Mesothelial cell of epicardium (in vitro differentiated cells): ENCODE measurements at regions not wholly inside any gene's neighbourhood (a gene's known extent, or its start where the extent isn't known, plus 50 kb on each side); places are given as distances from the start of the nearest gene placed in this dataset.
"Not testable (repeated sequence)": the region's sequence is repeated elsewhere in the genome, so short reads cannot be mapped to it uniquely, and the experiment has no call there.

Experiments
- DNase-seq, 2 experiments: peaks; one replicate each; pipeline ENCODE4 v3.0.0; 2021; ENCODE audit warnings: low spot score in 2 of 2; ENCODE audit not compliant: unreplicated experiment in 2 of 2
- H3K27ac Mint-ChIP-seq: 2 replicates; pipeline ENCODE4 v1.8.0; 2021; ENCODE audit warnings: mixed read lengths
- H3K27me3 Mint-ChIP-seq: 2 replicates; pipeline ENCODE4 v1.8.0; 2021; ENCODE audit warnings: low read depth, mixed read lengths
- H3K36me3 Mint-ChIP-seq: 2 replicates; pipeline ENCODE4 v1.8.0; 2021; ENCODE audit warnings: mixed read lengths
- H3K4me1 Mint-ChIP-seq: 2 replicates; pipeline ENCODE4 v1.8.0; 2021; ENCODE audit warnings: mixed read lengths
- H3K4me3 Mint-ChIP-seq: 2 replicates; pipeline ENCODE4 v1.8.0; 2021; ENCODE audit warnings: mild to moderate bottlenecking, moderate library complexity, mixed read lengths
- H3K9me3 Mint-ChIP-seq: 2 replicates; pipeline ENCODE4 v1.8.0; 2021; ENCODE audit warnings: mixed read lengths
- TF ChIP-seq, protein P1 (sequence below): fragments of 200-600 bp; sonication (generic); IDR thresholded peaks from one replicate; pipeline ENCODE4 v1.5.0; 2021; ENCODE audit warnings: antibody characterized with exemption; ENCODE audit not compliant: unreplicated experiment

- H3K9me3 Mint-ChIP-seq = peaks cover 9% of the 10 kb centered on the region
Measured at GRCh38 chrX:40389555-40389954, 191.2 kb upstream of the ATP6AP2 start.

DNA sequence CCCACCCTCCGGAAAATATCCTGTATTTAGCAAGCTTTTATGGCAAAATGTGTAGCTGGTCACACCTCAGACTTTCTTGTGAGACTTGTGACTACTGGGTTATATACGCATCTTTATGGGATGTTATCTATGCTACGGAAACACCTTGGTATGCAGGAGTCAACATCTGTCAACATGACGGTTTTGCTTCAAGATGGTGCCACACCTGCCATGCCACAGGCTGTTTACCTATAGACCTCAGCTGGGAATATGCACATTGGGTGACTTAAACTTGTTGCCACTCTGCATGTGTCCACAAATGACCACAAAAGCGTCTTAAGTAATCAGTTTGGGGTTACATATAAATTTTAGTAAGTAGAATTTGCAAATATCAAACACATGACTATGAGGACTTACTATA lies 192.3 kb upstream of the ATP6AP2 start:
- Mint-ChIP-seq H3K27me3 (no peaks in the 10 kb centered on the region), H3K4me3 (no peak overlapping the region), H3K4me1 (peaks cover 2% of the 10 kb centered on the region), H3K27ac (no peak overlapping the region), H3K36me3 (no peaks in the 10 kb centered on the region), H3K9me3 (peaks cover 9% of the 10 kb centered on the region)
- TF ChIP-seq, protein P1, sequence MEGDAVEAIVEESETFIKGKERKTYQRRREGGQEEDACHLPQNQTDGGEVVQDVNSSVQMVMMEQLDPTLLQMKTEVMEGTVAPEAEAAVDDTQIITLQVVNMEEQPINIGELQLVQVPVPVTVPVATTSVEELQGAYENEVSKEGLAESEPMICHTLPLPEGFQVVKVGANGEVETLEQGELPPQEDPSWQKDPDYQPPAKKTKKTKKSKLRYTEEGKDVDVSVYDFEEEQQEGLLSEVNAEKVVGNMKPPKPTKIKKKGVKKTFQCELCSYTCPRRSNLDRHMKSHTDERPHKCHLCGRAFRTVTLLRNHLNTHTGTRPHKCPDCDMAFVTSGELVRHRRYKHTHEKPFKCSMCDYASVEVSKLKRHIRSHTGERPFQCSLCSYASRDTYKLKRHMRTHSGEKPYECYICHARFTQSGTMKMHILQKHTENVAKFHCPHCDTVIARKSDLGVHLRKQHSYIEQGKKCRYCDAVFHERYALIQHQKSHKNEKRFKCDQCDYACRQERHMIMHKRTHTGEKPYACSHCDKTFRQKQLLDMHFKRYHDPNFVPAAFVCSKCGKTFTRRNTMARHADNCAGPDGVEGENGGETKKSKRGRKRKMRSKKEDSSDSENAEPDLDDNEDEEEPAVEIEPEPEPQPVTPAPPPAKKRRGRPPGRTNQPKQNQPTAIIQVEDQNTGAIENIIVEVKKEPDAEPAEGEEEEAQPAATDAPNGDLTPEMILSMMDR = no peak
- DNase-seq = no peak

More at GRCh38 chrX:40389555-40389954, 191.2 kb upstream of the ATP6AP2 start:
- TF ChIP-seq, protein P1 = no peak
- H3K4me1 Mint-ChIP-seq = peaks cover 2% of the 10 kb centered on the region
- H3K36me3 Mint-ChIP-seq = no peaks in the 10 kb centered on the region
- H3K4me3 Mint-ChIP-seq = no peak overlapping the region
- no peak overlapping the region for H3K27ac Mint-ChIP-seq
- H3K27me3 Mint-ChIP-seq = no peaks in the 10 kb centered on the region
- DNase-seq = no peak

DNA sequence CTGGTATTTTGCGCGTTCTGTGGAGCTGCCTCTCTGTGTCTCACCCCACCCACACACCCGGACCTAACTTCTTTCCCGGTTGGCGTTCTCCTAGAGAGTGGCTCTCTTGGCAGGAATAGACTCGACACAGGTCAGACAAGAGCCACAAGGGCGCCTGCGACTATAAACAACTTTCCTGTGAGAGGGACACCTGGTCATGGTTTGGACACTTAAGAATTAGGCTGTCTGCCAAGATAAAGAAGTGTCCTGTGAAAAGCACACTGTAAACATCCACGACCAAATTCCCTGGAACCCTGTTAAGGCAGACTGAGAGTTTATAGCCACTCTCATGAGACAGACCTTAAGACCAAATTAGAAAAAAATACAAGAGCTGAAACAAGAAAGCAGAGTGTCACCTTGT lies 192.9 kb upstream of the ATP6AP2 start:
- H3K27me3 Mint-ChIP-seq, H3K4me3 Mint-ChIP-seq, H3K4me1 Mint-ChIP-seq, H3K36me3 Mint-ChIP-seq, H3K9me3 Mint-ChIP-seq, H3K27ac Mint-ChIP-seq, DNase-seq: not testable (repeated sequence)

DNA sequence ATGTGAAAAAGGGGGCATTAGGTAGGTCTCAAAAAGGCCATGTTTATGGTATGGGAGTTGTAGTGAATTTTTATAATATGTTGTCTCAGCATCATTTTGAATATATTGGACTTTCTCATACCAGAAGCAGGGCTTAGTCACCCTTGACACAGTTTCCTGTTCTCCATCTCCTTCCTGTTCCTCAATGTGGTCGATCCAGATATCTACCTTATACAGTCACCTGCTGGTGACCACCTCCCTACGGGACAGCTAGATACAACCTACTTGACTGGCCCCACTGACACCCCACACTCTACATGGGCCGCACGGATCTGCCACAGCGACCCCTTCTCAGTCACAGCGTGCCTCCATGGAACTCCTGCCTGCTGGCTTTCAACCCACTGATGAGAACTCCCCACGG lies 193.5 kb upstream of the ATP6AP2 start:
- not testable (repeated sequence) for H3K27ac Mint-ChIP-seq, H3K36me3 Mint-ChIP-seq, DNase-seq, H3K4me3 Mint-ChIP-seq, H3K4me1 Mint-ChIP-seq, H3K9me3 Mint-ChIP-seq, H3K27me3 Mint-ChIP-seq

GRCh38 chrX:40385682-40386081 lies 195.1 kb upstream of the ATP6AP2 start:
- Mint-ChIP-seq H3K4me3 (no peak overlapping the region), H3K36me3 (no peaks in the 10 kb centered on the region), H3K27ac (no peak overlapping the region), H3K4me1 (no peaks in the 10 kb centered on the region), H3K27me3 (no peaks in the 10 kb centered on the region), H3K9me3 (peaks cover 6% of the 10 kb centered on the region)
- TF ChIP-seq, protein P1 = no peak
- no peak for DNase-seq

DNA sequence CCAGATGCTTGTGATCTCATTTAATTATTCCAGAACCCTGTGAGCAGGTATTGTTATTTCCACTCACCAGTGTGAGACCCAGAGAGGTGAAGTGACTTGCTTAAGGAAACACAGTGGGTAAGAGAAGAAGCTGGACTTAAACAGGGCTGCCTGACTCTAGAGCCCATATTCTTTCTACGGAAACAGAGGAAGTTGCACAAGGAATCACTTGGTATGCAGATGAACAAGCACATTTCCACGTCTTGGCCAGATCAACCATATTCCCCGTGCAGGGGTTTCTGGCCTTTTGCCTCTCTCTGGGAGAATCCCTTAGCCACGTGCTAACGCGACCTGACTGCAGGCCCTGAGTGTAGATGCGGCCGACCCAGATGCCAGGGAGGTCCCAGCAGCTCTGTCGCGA lies 195.5 kb upstream of the ATP6AP2 start:
- Mint-ChIP-seq H3K27me3 (no peaks in the 10 kb centered on the region), H3K27ac (no peak overlapping the region), H3K36me3 (no peaks in the 10 kb centered on the region), H3K4me3 (no peak overlapping the region), H3K9me3 (peaks cover 6% of the 10 kb centered on the region), H3K4me1 (peaks cover 2% of the 10 kb centered on the region)
- no peak for DNase-seq
- TF ChIP-seq, protein P1 = no peak

GRCh38 chrX:40383969-40384368 lies 196.8 kb upstream of the ATP6AP2 start:
- Mint-ChIP-seq H3K9me3 (peaks cover 9% of the 10 kb centered on the region), H3K4me3 (no peak overlapping the region), H3K36me3 (no peaks in the 10 kb centered on the region), H3K27me3 (no peaks in the 10 kb centered on the region), H3K27ac (no peak overlapping the region), H3K4me1 (peaks cover 2% of the 10 kb centered on the region)
- TF ChIP-seq, protein P1 = no peak
- no peak for DNase-seq
